K562 (cell line): ENCODE measurements at regions not wholly inside any gene's neighbourhood (a gene's known extent, or its start where the extent isn't known, plus 50 kb on each side); places are given as distances from the start of the nearest gene placed in this dataset.

Source experiments
- CBX2 ChIP-seq: fragments of 200-600 bp; sonication (generic); IDR thresholded peaks from one replicate; pipeline ENCODE4 v1.6.1; 2012; ENCODE audit warnings: mild to moderate bottlenecking, low read length, inconsistent platforms; ENCODE audit not compliant: insufficient read depth, poor library complexity, severe bottlenecking
- KDM2B ChIP-seq: fragments of 250-450 bp; sonication (Bioruptor Pico); IDR thresholded peaks from 2 replicates; pipeline ENCODE4 v1.8.0; 2021; ENCODE audit warnings: mild to moderate bottlenecking, moderate library complexity
- MXI1 ChIP-seq: IDR thresholded peaks from 2 replicates; pipeline ENCODE4 v1.6.1; 2011; ENCODE audit warnings: low read depth, mild to moderate bottlenecking, improper control_type of control experiment, low read length
- ZC3H11A ChIP-seq: IDR thresholded peaks from 2 replicates; pipeline ENCODE4 v1.6.1; 2012; ENCODE audit warnings: low read depth, low read length, improper control_type of control experiment
- ZNF324 ChIP-seq: fragments of 250-450 bp; sonication (Bioruptor Pico); IDR thresholded peaks from 2 replicates; pipeline ENCODE4 v1.4.0; 2020; ENCODE audit warnings: mild to moderate bottlenecking
- TF ChIP-seq, protein P1 (sequence below): fragments of 450-650 bp; IDR thresholded peaks from 2 replicates; pipeline ENCODE4 v1.6.1; 2016
- TF ChIP-seq, protein P2 (sequence below): sonication (generic); formaldehyde crosslinking; IDR thresholded peaks from 2 replicates; pipeline ENCODE4 v1.8.0; 2022; ENCODE audit warnings: missing genetic modification reagents, mild to moderate bottlenecking, borderline replicate concordance

DNA sequence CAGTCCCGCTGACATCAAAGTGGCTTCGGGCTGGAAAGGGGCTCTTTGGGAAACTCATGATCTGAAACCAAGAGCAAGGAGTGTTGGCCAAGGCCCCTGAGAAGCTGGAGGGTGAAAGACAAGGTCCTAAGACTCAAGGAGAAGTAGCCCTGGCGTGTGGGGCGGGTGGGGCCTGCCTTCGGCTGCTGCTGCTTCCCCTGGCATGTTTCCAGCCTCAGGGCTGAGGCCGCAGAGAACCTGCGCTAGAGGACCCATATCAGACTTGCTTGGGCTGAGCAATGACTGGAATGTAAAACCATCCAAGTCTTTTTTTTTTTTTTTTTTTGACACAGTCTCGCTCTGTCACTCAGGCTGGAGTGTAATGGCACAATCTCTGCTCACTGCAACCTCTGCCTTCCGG lies 67.5 kb upstream of the GCSH start:
- TF ChIP-seq CBX2 (no peak), ZC3H11A (no peak), MXI1 (no peak), ZNF324 (no peak), KDM2B (CRISPR knock-in tag) (no peak)
- TF ChIP-seq, protein P1, sequence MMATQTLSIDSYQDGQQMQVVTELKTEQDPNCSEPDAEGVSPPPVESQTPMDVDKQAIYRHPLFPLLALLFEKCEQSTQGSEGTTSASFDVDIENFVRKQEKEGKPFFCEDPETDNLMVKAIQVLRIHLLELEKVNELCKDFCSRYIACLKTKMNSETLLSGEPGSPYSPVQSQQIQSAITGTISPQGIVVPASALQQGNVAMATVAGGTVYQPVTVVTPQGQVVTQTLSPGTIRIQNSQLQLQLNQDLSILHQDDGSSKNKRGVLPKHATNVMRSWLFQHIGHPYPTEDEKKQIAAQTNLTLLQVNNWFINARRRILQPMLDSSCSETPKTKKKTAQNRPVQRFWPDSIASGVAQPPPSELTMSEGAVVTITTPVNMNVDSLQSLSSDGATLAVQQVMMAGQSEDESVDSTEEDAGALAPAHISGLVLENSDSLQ = no peak
- TF ChIP-seq, protein P2, sequence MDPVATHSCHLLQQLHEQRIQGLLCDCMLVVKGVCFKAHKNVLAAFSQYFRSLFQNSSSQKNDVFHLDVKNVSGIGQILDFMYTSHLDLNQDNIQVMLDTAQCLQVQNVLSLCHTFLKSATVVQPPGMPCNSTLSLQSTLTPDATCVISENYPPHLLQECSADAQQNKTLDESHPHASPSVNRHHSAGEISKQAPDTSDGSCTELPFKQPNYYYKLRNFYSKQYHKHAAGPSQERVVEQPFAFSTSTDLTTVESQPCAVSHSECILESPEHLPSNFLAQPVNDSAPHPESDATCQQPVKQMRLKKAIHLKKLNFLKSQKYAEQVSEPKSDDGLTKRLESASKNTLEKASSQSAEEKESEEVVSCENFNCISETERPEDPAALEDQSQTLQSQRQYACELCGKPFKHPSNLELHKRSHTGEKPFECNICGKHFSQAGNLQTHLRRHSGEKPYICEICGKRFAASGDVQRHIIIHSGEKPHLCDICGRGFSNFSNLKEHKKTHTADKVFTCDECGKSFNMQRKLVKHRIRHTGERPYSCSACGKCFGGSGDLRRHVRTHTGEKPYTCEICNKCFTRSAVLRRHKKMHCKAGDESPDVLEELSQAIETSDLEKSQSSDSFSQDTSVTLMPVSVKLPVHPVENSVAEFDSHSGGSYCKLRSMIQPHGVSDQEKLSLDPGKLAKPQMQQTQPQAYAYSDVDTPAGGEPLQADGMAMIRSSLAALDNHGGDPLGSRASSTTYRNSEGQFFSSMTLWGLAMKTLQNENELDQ (CRISPR knock-in tag) = no peak
